ENCODE measurements at regions not wholly inside any gene's neighbourhood (a gene's known extent, or its start where the extent isn't known, plus 50 kb on each side); places are given as distances from the start of the nearest gene placed in this dataset.

GRCh38 chr19:31676271-31677004, 327.2 kb upstream of the TSHZ3 start:
- Histone ChIP-seq H3K27me3 (peaks cover 0 to 10% of the 10 kb centered on the region in 2 donors), H3K9me3 (no peaks in the 10 kb centered on the region), H3K36me3 (no peaks in the 10 kb centered on the region), H3K4me1 (no peaks in the 10 kb centered on the region), H3K27ac (no peak overlapping the region), H3K4me3 (no peak overlapping the region)
- ATAC-seq (peak; percentile 75), DNase-seq (no peak)
- TF ChIP-seq CTCF (IDR thresholded peaks at IDR 0.05), result no peak
- intact Hi-C loops (cut with DNase I), result no loop called here

- no peak overlapping the region for H3K27ac ChIP-seq
- TF ChIP-seq CTCF (IDR thresholded peaks at IDR 0.05), result no peak
- H3K4me1 ChIP-seq, result no peaks in the 10 kb centered on the region
- H3K9me3 ChIP-seq, result no peaks in the 10 kb centered on the region
- intact Hi-C loops (cut with DNase I), result no loop called here
- ATAC-seq (no peak), DNase-seq (no peak)
- H3K4me3 ChIP-seq, result no peak overlapping the region
- peaks cover 0 to 10% of the 10 kb centered on the region in 2 donors for H3K27me3 ChIP-seq
- no peaks in the 10 kb centered on the region for H3K36me3 ChIP-seq
These were observed 329.2 kb upstream of the TSHZ3 start for GRCh38 chr19:31678421-31678820.

- no peak overlapping the region for H3K4me3 ChIP-seq
- H3K9me3 ChIP-seq, result no peaks in the 10 kb centered on the region
- ATAC-seq (no peak), DNase-seq (no peak)
- H3K27ac ChIP-seq, result no peak overlapping the region
- no peak for TF ChIP-seq CTCF (IDR thresholded peaks at IDR 0.05)
- H3K4me1 ChIP-seq, result no peaks in the 10 kb centered on the region
- no peaks in the 10 kb centered on the region for H3K36me3 ChIP-seq
- intact Hi-C loops (cut with DNase I), result no loop called here
- H3K27me3 ChIP-seq, result no peaks in the 10 kb centered on the region
These were observed 331.9 kb upstream of the TSHZ3 start for GRCh38 chr19:31681121-31681520.

GRCh38 chr19:31693131-31693932, 344.1 kb upstream of the TSHZ3 start:
- Histone ChIP-seq H3K4me1 (no peaks in the 10 kb centered on the region), H3K4me3 (no peak overlapping the region), H3K9me3 (peaks cover 0 to under 1% of the 10 kb centered on the region in 2 donors), H3K27ac (no peak overlapping the region), H3K27me3 (no peaks in the 10 kb centered on the region), H3K36me3 (no peaks in the 10 kb centered on the region)
- intact Hi-C loops (cut with DNase I), result no loop called here
- no peak for ATAC-seq
- TF ChIP-seq CTCF (IDR thresholded peaks at IDR 0.05), result no peak
- DNase-seq, result no peak

GRCh38 chr19:31693933-31694269, 344.7 kb upstream of the TSHZ3 start:
- H3K4me1 ChIP-seq, result no peaks in the 10 kb centered on the region
- no peaks in the 10 kb centered on the region for H3K27me3 ChIP-seq
- no peak overlapping the region for H3K4me3 ChIP-seq
- DNase-seq (no peak), ATAC-seq (no peak)
- intact Hi-C loops (cut with DNase I), result no loop called here
- no peak for TF ChIP-seq CTCF (IDR thresholded peaks at IDR 0.05)
- H3K36me3 ChIP-seq, result no peaks in the 10 kb centered on the region
- H3K9me3 ChIP-seq, result no peaks in the 10 kb centered on the region
- H3K27ac ChIP-seq, result no peak overlapping the region
